IPS DF 19.7 (cell line): ENCODE measurements at regions not wholly inside any gene's neighbourhood (a gene's known extent, or its start where the extent isn't known, plus 50 kb on each side); places are given as distances from the start of the nearest gene placed in this dataset.
"Not testable (repeated sequence)": the region's sequence is repeated elsewhere in the genome, so short reads cannot be mapped to it uniquely, and the experiment has no call there.

Experiments used
- DNase-seq: peaks from one replicate; pipeline ENCODE4 v3.0.0-alpha.2; 2013; ENCODE audit warnings: low read depth, low spot score

DNA sequence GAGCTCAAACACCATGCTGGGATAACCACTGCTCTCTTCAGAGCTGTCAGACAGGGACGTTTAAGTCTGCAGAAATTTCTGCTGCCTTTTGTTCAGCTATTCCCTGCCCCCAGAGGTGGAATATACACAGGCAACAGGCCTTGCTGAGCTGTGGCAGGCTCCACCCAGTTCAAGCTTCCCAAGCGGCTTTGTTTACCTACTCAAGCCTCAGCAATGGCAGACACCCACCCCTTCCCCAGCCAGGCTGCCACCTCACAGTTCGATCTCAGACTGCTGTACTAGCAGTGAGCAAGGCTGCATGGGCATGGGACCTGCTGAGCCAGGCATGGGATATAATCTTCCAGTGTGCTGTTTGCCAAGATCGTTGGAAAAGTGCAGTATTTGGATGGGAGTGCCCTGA, 1220.5 kb downstream of the FLRT2 start:
- not testable (repeated sequence) for DNase-seq

GRCh38 chr14:86739761-86740160, 1209.8 kb downstream of the FLRT2 start:
- no peak for DNase-seq

- DNase-seq: not testable (repeated sequence)
These were observed 1201.5 kb downstream of the FLRT2 start for GRCh38 chr14:86731427-86731826.

- no peak for DNase-seq
These were observed 1193.3 kb downstream of the FLRT2 start for GRCh38 chr14:86723254-86723624.

DNA sequence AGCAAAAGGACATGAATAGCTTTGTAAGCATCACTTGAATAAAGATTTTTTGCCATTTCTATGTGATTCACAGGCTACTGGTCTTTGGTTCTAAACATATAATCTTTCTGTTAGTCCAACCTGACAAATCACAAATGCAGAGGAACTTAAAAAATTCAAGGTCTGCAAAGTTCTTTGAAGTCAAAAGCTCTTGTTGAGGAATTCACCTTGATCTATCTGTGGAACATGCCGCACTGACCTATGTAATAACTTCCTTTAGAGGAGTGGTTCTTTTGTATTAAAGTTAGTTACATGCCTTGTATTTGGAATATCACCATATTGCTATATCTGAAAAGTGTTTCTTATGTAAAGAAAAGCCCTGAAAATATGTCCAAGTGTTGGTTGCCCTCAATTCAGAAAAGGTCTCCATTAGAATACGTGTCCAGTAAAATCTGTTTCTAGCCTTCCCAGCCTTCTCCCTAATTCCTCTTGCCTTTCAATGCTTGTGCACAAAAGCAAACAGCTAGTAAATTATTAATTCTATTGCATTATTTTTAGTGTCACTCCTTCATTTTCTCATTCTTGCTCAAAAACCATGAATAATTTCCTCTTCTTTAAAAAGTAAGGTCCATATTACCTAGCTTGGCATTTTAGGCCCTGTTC, 1192.8 kb downstream of the FLRT2 start:
- DNase-seq: no peak

GRCh38 chr14:86714575-86714974, 1184.6 kb downstream of the FLRT2 start:
- DNase-seq: no peak

- no peak for DNase-seq
These were observed 1184.2 kb downstream of the FLRT2 start for GRCh38 chr14:86714153-86714552.

- DNase-seq: no peak
These were observed 1182.8 kb downstream of the FLRT2 start for GRCh38 chr14:86712727-86713126.

- DNase-seq: no peak
These were observed 1182.2 kb downstream of the FLRT2 start for GRCh38 chr14:86712176-86712575.

GRCh38 chr14:86708846-86709339, 1178.9 kb downstream of the FLRT2 start:
- DNase-seq: no peak

- no peak for DNase-seq
These were observed 1177.1 kb downstream of the FLRT2 start for GRCh38 chr14:86707071-86707470.

DNA sequence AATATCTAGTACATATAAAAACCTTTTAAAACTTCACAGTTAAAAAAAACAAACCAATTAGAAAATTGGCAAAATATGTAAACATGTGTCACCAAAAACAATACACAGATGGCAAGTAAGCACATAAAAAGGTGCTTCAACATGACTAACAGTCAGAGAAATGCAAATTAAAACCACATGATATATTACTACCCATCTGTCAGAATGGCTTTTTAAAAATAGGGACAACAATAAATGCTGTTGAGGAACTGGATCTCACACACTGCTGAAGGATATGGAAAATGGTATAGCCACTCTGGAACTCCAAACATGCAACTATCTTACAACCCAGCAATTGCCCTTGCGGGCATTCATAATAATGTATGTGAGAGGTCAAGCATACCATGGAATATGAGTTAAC, 1153.6 kb downstream of the FLRT2 start:
- no peak for DNase-seq

- DNase-seq: no peak
These were observed 1145.1 kb downstream of the FLRT2 start for GRCh38 chr14:86675059-86675458.

GRCh38 chr14:86673523-86673969, 1143.6 kb downstream of the FLRT2 start:
- DNase-seq: no peak

- no peak for DNase-seq
These were observed 1142.1 kb downstream of the FLRT2 start for GRCh38 chr14:86672080-86672479.

DNA sequence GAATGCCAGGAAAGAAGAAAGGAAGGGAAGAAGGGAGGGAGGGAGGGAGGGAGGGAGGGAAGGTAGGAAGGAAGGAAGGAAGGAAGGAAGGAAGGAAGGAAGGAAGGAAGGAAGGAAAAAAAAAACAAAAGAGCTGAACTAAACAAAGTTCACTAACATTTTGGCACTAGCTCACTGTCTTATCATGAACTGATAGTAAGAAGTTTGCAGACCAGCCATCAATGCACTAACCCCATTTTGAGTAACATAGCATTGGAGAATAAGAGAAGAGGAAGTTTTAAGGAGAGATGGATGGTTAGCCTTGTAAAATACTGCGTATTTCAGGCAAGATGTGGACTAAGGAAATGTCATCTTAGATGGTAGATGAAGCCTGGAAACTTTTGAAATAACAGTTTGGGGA, 1136.0 kb downstream of the FLRT2 start:
- no peak for DNase-seq

- no peak for DNase-seq
These were observed 1132.4 kb downstream of the FLRT2 start for GRCh38 chr14:86662334-86662733.

- peak; percentile 40 for DNase-seq
These were observed 1124.7 kb downstream of the FLRT2 start for GRCh38 chr14:86654558-86655184.

DNA sequence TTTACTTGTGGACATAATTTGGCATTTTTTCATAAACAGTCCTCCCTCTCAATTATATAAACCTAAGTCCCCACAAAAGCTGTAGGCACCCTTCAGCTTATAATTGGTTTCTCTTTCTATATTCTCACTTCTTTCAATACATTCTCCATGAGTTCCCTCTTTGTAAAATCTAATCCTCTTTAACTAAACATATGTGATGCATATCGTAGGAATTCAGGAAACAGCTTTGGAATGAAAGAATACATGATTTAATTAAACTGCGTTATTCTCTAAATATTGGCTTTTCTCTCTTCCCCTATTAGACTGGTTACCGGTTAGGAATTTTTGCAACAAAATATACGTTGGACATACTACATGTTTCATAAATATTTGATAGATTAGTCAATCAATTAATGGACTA, 1122.6 kb downstream of the FLRT2 start:
- DNase-seq: no peak

DNA sequence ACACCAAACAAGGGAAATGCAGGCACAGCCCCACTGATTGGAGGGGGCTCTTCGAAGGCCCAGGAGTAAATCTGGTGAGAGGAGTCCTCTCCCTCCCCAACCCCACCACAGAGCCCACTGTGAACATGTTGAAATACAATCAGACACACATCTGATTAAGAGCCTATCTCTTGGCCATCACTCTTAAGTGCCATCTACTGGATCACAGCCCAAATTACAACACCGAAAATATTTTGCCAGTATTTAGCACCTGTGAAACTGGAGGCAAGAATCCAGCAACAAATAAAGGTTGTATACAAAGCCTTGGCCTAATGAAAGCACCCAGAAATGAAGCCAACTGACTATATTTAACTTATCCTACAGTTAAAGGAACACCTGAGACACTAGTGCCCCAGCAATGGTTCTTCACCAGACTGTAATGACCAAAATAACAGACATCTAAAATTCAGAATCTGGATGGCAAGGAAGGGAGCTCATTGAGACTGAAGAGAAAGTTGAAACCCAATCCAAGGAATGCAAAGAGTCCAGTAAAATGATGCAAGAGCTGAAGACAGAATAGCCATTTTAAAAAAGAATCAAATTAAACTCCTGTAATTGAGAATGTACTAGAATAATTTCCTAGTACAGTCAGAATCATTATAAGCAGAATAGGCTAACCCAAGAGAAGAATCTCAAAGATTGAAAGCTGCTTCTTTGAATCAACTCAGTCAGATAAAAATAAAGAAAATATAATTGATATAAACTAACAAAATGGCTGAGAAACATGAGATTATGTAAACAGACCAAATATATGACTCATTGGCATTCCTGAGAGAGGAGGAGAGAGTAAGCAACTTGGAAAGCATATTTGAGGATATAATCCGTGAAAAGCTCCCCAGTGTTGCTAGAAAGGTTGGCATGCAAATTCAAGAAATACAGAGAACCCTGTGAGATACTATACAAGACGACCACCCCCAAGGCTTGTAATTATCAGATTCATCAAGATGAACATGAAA, 1117.0 kb downstream of the FLRT2 start:
- DNase-seq: no peak

DNA sequence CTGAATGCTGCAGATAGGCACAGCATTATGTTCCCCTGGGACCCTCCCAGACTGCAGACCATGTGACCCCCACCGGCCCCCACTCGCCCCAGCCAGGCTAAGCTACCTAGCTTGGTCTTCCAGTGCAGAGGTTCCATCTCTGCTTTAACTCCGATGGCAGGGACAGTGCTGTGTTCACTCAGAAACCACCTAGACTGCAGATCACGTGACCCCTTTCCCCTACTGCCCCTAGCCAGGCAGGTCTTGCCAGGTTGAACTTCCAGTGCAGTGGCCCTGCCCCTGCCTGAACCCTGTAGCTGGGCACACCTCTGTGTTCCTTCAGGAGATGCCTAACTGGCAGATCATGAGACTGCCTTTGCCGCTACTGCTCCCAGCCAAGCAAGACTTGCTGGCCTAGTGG, 1116.2 kb downstream of the FLRT2 start:
- DNase-seq: no peak

DNA sequence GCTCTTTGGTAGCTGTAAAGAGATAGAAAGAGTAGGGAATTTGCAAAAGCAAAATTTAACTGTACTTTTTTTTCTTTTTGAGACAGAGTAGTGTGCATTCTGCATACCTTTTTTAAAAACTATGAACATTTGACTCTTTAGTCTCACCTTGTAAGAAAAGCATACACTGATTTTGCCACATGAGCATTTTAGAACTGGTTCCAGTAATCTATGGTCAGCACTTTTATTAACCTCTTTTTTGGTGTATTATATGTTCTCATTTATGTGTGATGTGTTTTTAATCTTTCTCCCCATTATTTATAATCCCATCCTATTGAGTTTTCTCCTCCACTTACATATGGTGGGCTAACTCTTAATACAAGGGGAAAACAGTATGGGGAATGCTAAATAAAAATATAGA, 1111.4 kb downstream of the FLRT2 start:
- DNase-seq: no peak
